Right atrium auricular region (tissue), 2 donors: ENCODE measurements at regions not wholly inside any gene's neighbourhood (a gene's known extent, or its start where the extent isn't known, plus 50 kb on each side); places are given as distances from the start of the nearest gene placed in this dataset.

Experiments used
- DNase-seq: peaks from one replicate; pipeline ENCODE4 v3.0.0-alpha.2; 2019; ENCODE audit warnings: low spot score
- H3K27ac ChIP-seq, 2 donors: fragments of 200-600 bp; sonication (generic); 1 replicate in 1 of 2; 2 replicates in 1 of 2; pipeline ENCODE4 v1.5.1; 2016 to 2019
- H3K27me3 ChIP-seq, 2 donors: fragments of 200-600 bp; sonication (generic); one replicate each; pipeline versions ENCODE4 v1.5.1 to v1.6.0; 2017 to 2019
- H3K36me3 ChIP-seq: fragments of 200-600 bp; sonication (generic); one replicate; pipeline ENCODE4 v1.5.1; 2016
- H3K4me1 ChIP-seq, 2 donors: fragments of 200-600 bp; sonication (generic); one replicate each; pipeline versions ENCODE4 v1.5.1 to v1.6.0; 2017 to 2019
- H3K4me3 ChIP-seq, 2 donors: fragments of 200-600 bp; sonication (generic); 1 replicate in 1 of 2; 2 replicates in 1 of 2; pipeline ENCODE4 v1.5.1; 2017 to 2019; ENCODE audit warnings: mild to moderate bottlenecking in 1 of 2, moderate library complexity in 1 of 2
- H3K9me3 ChIP-seq, 2 donors: fragments of 200-600 bp; sonication (generic); one replicate each; pipeline ENCODE4 v1.5.1; 2019
- CTCF ChIP-seq, 2 donors: fragments of 200-600 bp; sonication (generic); IDR thresholded peaks; one replicate each; pipeline ENCODE4 v1.5.1; 2019; ENCODE audit warnings: antibody characterized with exemption in 2 of 2

GRCh38 chr13:27673911-27674310 is 52.2 kb downstream of the POLR1D start:
- peak overlapping the region; percentile 8 to 51 for H3K27ac ChIP-seq

GRCh38 chr13:27678306-27679040 is 56.8 kb downstream of the POLR1D start:
- H3K9me3 ChIP-seq: no peaks in the 10 kb centered on the region
- H3K27ac ChIP-seq: no peak overlapping the region
- no peak for TF ChIP-seq CTCF (IDR thresholded peaks at IDR 0.05)
- DNase-seq: no peak
- H3K27me3 ChIP-seq: no peaks in the 10 kb centered on the region
- H3K36me3 ChIP-seq: no peaks in the 10 kb centered on the region
- peaks cover 0 to 1% of the 10 kb centered on the region in 2 donors for H3K4me1 ChIP-seq
- H3K4me3 ChIP-seq: no peak overlapping the region

More at GRCh38 chr13:27673911-27674310, 52.2 kb downstream of the POLR1D start:
- Histone ChIP-seq H3K27me3 (no peaks in the 10 kb centered on the region), H3K4me3 (no peak overlapping the region), H3K36me3 (no peaks in the 10 kb centered on the region), H3K4me1 (peaks cover 0 to 4% of the 10 kb centered on the region in 2 donors), H3K9me3 (peaks cover 0 to 7% of the 10 kb centered on the region in 2 donors)
- TF ChIP-seq CTCF (IDR thresholded peaks at IDR 0.05): no peak
- no peak for DNase-seq

GRCh38 chr13:27679396-27679795 is 57.7 kb downstream of the POLR1D start:
- no peaks in the 10 kb centered on the region for H3K27me3 ChIP-seq
- no peaks in the 10 kb centered on the region for H3K36me3 ChIP-seq
- peaks cover 0 to 4% of the 10 kb centered on the region in 2 donors for H3K9me3 ChIP-seq
- H3K27ac ChIP-seq: no peak overlapping the region
- H3K4me1 ChIP-seq: no peaks in the 10 kb centered on the region
- no peak overlapping the region for H3K4me3 ChIP-seq
- no peak for TF ChIP-seq CTCF (IDR thresholded peaks at IDR 0.05)
- no peak for DNase-seq

- H3K36me3 ChIP-seq: no peaks in the 10 kb centered on the region
- no peaks in the 10 kb centered on the region for H3K27me3 ChIP-seq
- no peak overlapping the region for H3K27ac ChIP-seq
- no peak for DNase-seq
- no peak for TF ChIP-seq CTCF (IDR thresholded peaks at IDR 0.05)
- peaks cover 0 to 9% of the 10 kb centered on the region in 2 donors for H3K9me3 ChIP-seq
- H3K4me1 ChIP-seq: no peaks in the 10 kb centered on the region
- H3K4me3 ChIP-seq: no peak overlapping the region
Observed at GRCh38 chr13:27679896-27680295, 58.2 kb downstream of the POLR1D start.

- H3K9me3 ChIP-seq: peaks cover 0 to 9% of the 10 kb centered on the region in 2 donors
- no peak for DNase-seq
- H3K27me3 ChIP-seq: no peaks in the 10 kb centered on the region
- H3K4me3 ChIP-seq: no peak overlapping the region
- no peak overlapping the region for H3K27ac ChIP-seq
- H3K36me3 ChIP-seq: no peaks in the 10 kb centered on the region
- TF ChIP-seq CTCF (IDR thresholded peaks at IDR 0.05): no peak
- H3K4me1 ChIP-seq: no peaks in the 10 kb centered on the region
Observed at GRCh38 chr13:27680465-27680864, 58.8 kb downstream of the POLR1D start.

- no peak for DNase-seq
- no peaks in the 10 kb centered on the region for H3K27me3 ChIP-seq
- no peak for TF ChIP-seq CTCF (IDR thresholded peaks at IDR 0.05)
- no peak overlapping the region for H3K4me3 ChIP-seq
- H3K36me3 ChIP-seq: no peaks in the 10 kb centered on the region
- peaks cover 0 to 35% of the 10 kb centered on the region in 2 donors for H3K9me3 ChIP-seq
- H3K4me1 ChIP-seq: no peaks in the 10 kb centered on the region
- no peak overlapping the region for H3K27ac ChIP-seq
Observed at GRCh38 chr13:27691207-27691606, 69.5 kb downstream of the POLR1D start.
